GM12892 (cell line): ENCODE measurements at regions not wholly inside any gene's neighbourhood (a gene's known extent, or its start where the extent isn't known, plus 50 kb on each side); places are given as distances from the start of the nearest gene placed in this dataset.

ENCODE experiments used
- POLR2A ChIP-seq: IDR thresholded peaks from 2 replicates; pipeline ENCODE4 v1.6.1; 2011; ENCODE audit warnings: low read depth, low read length, control low read depth
- POLR2AphosphoS5 ChIP-seq: IDR thresholded peaks from 2 replicates; pipeline ENCODE4 v1.6.1; 2011; ENCODE audit warnings: low read depth, low read length, control low read depth
- TAF1 ChIP-seq: IDR thresholded peaks from 2 replicates; pipeline ENCODE4 v1.6.1; 2011; ENCODE audit warnings: low read depth, mild to moderate bottlenecking, control low read depth, low read length, borderline replicate concordance

DNA sequence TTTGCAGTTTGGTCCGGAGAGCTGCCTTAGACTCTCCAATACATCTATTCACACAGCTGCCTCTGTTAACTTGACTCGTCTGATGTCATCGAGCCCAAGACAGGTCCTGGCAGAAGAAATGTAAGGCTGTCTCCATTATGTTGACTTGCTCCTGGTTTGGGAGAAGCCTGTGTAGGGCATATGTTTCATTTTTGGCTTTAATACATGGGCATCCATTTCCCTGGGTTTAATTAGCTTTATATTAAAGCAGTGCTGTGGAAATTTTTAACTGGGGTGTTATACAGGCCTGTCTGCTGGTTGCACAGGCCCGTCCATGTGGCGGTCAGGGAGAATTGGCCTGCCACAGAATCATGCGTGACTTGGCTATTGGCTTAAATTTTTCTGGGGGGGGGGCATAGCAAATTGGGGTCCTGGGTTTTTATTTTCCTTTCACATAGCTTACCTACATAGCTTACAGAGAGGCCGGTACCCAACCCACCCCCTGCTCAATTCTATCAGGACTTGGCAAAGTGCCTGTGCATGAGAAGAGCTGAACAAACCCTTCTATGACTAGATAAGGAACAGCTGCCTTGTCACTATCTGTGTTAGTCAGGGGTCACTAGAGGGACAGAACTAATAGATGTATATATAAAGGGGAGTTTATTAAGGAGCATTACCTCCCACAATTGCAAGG, 123.5 kb upstream of the WDR1 start:
- TF ChIP-seq POLR2AphosphoS5 (no peak), POLR2A (no peak), TAF1 (no peak)
